SK-N-DZ (cell line): ENCODE measurements at regions not wholly inside any gene's neighbourhood (a gene's known extent, or its start where the extent isn't known, plus 50 kb on each side); places are given as distances from the start of the nearest gene placed in this dataset.

Source experiments
- DNase-seq: peaks from one replicate; pipeline ENCODE4 v3.0.0-alpha.2; 2015; ENCODE audit warnings: low spot score

DNA sequence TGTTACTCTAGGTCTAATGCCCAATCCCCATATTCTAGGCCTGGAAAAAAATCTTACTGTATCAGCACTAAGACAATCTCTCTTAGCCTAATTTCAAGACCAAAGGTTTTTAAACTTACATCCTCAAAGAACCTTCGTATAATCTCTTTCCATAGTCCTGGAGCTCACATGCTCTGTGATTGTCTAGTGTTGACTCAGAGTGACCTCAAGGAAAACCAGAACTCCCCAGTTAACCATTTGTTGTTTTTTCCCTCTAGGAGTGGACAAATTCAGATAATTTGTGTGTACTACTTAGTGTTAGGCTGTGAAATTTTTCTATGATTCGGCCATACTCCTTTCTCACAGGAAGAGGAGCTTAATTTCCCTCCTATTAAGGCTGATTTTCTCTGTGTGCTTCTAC, 536.1 kb downstream of the SLC4A3 start:
- DNase-seq: no peak

DNA sequence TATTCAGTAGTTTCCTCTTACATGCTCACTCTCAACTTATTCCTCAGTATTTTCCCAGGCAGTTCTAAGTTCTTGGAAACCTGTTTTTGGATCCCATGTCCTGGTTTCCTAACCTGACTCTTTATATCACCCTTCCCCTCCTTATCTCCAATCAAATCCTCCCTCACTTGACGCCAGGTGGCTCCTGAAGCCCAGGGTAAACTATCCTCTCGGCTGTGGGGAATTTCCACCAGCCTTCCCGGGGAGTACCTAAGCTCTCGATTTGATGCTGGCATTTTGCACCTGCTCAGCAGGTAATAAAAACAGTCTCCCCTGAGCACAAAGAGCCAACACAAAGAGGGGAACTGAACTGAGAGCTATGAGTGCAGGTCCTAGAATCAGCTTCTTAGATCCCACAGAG, 538.0 kb downstream of the SLC4A3 start:
- no peak for DNase-seq

DNA sequence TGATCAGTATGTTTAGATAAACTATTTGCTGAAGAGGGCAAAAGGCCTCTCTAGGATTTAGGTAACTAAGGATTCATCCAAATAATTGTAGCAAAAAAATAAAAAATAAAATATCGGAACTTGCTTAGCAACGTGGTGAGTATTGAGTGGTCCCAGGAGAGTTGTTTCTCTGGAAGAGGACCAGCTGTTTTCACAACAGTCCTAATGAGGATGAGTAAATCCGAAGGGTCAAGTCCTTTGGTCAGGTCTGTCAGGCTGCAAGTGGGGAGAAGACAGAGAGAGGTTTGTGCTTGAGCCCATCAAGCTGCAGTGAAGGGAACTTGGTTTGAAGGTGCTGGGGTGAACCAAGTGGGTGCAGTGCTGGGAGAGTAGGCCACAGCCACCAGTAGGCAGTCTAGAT, 539.2 kb downstream of the SLC4A3 start:
- DNase-seq: no peak

DNA sequence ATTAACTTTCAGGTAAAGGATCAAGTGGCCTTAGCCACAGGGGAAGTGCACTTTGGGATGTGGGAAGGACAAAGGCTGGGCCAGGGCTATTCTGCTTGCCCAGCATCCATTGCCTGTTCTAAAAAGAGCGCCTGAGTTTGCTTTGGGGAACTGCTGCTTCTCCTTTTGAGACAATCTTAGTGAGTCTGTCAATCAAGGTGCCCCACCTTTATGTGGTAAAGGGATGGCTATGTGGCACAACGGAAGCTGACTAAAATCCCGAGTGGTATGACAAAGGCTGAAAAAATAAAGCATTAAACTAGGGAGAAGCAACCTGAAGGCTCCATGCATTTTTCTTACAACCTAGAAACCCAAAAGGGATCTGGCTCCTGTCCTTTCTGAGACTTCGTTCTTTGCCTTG, 540.5 kb downstream of the SLC4A3 start:
- no peak for DNase-seq

DNA sequence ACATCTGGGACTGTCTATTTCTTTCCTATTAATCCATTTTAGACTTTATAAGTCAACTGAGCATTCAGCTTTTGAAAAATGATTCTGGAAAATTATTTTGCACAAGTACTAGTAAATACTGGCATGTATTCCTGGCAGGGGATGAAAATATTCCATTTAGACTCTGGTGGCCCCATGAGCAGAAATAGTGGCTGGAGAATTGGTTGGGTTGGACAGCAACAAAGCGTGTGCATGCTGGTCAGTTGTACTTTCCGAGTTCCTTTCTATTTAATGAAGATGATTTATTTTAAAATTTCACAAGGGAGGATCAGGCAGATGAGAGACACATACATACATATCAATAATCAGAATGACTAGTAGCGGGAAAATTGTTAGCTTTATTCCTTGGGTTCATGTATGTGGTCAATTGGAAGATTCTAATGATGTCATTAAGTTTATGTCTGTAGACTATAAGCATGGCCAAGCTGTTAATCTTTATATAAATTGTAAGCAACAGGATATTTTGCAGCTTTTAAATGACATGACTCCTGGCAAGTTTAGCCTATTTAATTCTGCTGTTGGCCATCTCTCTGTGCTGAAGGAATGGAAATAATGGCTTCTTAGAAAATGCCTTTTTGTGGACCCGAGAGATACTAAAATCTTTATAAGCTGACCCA, 541.6 kb downstream of the SLC4A3 start:
- DNase-seq: no peak

DNA sequence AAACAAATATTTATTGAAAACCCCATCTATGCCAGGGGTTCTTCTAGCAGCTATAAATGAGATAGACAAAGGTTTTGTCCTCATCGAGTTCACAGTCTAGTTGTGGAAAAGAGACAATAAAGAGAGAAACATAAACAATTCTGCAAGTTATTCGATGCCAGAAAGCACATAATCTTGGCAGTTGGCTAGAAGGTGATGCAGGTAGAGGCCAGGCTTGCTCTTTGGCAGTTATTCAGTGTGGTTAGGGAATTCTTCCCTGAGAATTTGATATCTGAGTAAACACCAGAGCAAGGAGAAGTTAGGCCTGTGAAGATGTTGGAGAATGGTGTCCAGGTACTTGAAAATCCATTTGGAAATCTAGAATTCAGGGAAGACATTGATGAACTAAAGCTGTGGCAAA, 547.4 kb downstream of the SLC4A3 start:
- DNase-seq: no peak

DNA sequence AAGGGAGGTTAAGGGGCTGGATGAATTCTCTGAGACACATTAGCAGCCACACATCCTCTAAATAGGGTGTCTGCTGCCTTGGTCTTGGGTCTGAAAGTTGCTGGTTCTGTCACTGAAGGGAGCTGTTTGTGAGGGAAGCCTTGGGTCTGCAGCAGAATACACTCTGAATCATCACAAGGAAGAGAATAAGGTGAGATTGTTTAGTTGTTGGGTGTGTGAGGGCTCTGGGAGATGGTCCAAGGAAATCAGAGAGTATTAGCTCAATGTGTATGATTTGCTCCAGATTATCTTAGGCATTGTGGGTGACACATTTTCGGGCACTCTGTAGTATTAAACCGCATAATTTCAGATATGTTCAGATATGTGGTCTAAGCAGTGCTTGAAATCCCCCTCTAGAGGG, 548.5 kb downstream of the SLC4A3 start:
- no peak for DNase-seq

DNA sequence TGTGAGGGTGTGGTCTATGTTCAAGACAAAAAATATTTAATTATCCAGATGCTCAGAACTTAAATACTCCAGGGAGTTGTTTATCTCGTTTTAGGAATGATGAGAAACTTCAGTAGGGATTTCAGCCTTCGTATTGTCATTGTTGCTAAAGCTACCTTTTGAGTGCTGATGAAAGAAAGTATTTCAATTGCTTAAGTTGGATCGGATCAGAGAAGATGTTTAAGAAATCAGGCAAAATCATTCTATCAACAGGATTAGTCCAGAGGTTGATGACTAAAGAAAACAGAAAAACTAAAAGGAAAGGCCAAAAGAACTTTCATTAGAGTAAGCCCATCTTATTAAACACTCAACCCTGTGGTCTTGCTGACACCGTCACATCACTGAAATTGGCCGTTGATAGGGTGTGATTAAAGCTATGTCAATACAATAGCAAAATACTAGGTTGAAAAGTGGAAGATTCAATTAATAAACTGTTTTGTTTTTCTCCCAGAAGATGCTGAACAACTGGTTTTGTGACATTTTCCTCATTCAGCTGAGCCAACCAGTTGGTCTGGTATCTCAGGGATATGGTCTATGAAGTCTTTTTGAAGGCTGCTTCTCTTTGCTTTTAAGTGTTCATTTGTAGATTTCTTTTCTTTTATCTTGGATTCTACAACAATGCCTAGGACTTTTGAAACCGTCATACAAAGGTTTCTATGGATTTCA, 551.7 kb downstream of the SLC4A3 start:
- DNase-seq: no peak

DNA sequence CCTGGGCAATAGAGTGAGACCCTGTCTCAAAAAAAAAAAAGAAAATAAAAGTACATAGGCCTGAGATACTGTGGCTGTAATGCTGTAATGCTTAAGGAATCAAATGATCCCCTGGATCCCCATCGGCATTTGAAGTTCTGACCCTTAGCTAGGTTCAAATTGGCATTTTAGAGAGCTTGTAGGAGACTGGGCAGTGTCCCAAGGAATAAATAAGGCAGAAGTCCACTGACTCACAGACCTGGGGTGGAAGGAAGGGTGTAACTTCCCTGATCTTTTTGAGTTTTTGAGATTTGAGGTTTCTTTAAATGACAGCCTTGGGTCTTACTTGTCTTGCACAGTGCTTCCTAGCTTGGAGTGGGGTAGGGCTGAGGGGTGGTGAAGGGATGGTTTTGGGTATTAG, 553.7 kb downstream of the SLC4A3 start:
- no peak for DNase-seq

DNA sequence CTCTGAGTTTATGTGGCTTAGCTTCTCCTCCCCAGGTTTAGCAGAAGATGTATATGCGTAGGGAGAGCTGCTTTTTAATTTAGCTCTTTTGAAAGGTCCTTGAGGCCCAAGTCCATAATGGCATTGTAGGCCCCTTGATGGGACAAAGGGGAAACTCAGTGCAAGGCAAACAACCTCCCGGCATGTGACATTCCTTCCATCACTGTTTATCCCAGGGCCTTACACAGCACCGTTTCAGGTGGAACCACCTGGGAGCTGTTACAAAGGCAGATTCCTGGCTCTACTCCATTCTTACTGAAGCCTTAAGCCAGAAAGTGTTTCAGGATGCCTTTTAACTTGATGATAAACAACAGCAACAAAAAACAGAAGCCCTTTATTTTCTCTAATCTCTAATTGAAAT, 555.4 kb downstream of the SLC4A3 start:
- no peak for DNase-seq

DNA sequence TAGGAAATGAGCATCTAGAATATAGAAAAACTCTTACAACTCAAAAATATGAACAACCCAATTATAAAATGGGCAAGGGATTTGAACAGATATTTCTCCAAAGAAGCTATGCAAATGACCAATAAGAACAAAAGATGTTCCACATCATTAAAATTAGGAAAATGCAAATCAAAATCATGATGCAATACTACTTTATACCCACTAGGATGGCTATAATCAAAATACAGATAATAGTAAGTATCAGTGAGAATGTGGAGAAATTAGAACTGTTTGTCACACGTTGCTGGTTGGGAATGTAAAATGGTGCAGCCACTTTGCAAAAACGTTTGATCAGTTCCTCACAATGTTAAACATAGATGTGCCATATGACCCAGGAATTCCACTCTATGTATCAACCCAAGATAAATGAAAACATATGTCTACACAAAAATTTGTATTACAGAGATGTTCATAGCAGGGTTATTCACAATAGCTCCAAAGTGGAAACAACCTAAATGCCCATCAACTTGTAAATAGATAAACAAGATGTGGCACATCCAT, 558.4 kb downstream of the SLC4A3 start:
- no peak for DNase-seq

DNA sequence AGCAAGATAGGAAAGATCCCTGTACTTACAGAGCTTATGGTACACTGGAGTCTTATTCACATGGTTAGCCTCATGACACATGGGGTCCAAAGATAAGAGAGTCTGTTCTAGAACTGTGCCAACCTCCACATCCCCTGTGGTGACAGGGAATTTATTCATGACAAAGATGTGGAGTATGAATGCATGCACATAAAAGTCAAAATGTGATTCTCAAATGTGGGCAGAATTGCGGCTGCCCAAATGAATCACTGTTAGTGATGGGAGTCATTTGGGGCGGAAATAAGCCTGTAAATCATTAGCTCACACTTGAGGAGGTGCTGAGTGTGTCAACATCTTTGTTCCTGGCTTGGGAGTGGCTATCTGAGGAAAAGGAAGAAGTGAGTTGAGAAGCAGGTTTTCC, 560.6 kb downstream of the SLC4A3 start:
- no peak for DNase-seq

DNA sequence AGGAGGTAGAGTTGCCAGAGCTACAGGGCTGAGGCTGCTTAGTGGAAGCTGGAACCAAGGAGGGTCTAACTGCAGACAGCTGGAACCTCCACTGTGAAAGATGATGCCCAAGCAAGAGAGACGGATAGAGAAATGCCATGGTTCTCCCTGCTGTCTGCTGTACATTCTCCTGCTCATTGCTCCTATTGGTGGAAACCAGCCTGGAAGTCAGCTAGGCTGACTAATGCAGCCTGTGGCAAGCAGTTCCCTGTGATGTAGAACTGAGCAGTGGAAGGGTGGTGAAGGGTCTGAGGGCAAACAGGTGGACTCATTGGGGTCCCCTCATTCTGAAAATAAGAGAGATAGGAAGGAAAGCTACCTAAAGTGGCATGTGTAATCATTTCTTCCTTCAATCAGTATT, 563.6 kb downstream of the SLC4A3 start:
- no peak for DNase-seq

DNA sequence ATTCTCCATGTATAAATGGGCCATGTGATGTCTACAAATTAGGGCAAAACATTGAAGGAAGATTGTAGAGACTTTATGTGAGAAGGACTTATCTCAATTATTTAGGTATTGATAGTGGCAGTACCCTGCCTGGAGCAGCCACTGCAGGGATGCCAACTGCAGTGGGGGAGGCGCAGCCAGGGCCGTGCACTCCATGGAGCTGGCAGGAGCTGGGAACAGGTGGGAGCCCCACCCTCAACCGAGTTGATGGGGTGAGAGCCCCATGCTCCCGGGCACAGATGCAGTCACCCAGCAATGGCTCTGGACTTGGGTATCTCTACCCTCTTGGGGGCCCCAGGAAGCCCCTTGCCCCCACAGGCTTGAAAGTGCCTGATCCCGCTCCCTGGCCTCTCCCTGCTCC, 564.3 kb downstream of the SLC4A3 start:
- DNase-seq: no peak

DNA sequence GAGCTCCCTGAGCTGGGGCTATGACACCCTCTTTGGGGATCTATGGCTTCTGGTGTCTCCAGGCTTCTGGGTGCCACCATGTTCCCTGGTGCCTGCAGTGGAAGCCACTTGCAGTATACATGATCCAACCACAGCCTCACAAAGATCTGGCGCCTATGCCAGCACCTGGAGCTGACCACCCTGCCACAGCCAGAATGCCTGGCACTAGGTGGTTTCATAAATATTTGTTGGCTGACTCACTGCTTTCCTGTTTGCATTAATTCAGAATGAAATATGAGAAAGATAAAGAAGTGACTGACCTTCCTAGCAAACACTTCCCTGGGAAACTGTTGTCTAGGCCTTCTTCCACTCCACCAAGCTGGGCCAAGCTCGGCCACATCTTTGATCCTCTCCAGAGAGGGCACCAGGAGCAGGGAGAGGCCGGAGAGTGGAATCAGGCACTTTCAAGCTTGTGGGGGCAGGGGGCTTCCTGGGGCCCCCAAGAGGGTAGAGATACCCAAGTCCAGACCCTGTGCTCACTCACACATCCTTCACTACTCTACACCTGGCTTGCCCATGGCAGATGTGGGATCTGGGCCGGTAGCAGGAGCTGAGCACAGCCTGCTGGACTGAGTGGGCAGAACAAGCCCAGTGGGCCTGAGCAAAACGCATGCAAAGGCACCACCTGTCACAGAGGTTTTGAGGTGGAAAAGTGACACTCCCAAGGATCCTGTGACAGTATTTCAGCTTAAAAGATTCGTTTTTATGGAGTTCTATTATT, 565.7 kb downstream of the SLC4A3 start:
- no peak for DNase-seq

DNA sequence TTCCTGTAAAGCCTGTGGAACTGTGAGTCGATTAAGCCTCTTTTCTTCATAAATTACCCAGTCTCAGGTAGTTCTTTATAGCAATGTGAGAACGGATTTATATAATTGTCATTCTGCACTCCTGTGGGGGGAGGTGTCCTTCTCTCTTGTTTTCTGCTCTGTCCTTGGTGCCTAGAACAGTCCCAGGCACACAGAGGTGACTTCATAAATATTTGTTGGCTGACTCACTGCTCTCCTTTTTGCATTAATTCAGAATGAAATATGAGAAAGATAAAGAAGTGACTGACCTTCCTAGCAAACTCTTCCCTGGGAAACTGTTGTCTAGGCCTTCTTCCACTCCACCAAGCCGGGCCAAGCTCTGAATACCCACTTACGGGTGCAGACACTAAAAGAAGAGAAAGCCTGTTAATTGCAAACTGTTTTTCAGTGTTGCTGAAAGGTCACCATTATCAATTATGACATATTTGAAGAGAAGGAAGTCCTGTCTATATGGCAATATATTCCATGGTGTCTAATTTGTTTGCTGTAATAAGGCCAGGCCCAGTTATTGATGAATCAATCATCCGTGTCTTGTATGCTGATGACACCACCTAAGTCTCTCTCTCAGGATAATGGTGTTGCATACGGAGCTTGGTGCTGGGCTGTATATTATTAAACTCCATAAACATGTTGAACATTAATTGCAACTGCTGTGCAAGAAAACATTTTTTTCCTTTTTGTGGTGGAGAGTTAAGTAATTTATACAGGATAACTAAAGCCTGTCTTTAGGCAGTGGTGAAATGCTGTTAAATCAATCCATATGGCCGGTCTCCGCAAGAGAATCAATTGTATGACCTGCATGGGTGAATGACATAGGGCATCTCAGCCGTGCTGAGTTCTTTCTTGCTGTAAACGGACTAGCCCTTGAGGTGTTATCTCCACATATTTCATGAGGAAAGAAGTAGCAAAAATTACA, 567.5 kb downstream of the SLC4A3 start:
- DNase-seq: no peak

DNA sequence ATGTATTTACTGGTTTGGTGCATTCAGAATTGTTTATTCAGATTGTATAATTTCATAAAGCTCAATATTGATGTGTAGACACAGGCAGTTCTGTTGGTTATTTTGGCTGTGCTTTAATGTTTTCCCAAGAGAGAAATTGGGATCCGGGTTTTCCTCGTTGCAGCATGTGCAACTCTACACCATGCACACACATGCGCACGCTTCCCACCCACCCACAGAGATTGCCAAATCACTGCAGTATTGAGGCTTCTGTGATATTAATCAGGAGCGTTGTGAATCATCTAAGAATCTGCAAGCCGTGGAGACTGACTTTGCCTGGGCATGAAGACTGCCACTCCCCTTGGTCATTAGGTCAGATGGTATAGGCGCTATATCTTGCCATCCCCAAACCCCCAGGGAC, 571.5 kb downstream of the SLC4A3 start:
- no peak for DNase-seq

DNA sequence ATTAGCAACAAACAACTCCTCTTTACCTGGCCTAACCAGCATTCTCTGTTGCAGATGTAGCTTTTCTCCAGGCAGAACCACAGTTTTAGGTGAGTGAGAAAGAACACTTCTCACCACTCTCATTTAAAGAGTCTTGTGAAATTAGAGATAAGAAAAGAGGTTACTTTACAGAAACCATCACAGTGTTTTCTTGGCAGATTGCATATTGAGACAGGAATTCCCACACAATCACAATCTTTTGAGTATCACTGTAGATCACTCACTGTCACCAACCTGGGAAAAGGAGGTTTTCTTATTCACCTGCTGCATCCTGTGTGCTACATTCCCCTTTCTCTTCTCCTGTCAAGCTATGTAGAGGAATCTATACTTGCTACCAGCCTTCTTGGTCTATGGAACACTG, 574.6 kb downstream of the SLC4A3 start:
- no peak for DNase-seq

DNA sequence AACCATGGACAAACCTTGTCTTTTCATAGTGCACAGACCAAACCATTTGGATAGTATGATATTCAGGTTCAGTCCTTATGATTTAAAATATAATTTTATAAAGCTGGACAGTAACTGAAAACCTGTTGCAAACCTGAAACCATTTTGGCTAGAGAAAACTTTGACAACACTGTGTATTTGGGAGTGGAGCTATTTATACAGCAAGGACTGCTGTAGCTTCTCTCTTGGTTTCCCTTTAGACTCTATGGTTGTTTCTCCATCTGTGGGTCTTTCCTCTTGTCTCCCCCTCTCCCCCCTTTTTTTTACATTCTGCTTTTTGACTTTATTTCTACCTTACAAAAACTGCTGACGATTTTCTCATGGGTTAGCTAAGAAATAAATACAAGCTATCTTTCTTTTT, 581.7 kb downstream of the SLC4A3 start:
- no peak for DNase-seq

DNA sequence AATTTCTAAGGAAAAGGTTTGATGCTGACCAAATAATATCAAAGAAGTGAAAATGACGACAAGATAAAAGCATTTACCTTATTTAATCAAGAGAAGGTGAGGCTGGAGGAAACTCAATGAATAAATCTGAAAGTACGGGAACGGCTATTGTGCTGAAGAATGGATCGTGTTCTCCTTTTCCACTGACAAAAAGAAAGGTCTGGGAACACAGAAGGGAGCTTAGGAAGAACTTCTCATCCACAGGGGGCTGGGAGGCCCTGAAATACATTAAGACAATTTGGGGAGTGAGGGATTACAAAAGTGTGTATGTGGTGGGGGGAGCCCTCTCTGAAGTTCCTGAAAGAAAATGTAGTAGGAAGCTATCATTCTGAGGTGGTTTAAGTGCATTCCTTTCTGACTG, 582.3 kb downstream of the SLC4A3 start:
- no peak for DNase-seq

DNA sequence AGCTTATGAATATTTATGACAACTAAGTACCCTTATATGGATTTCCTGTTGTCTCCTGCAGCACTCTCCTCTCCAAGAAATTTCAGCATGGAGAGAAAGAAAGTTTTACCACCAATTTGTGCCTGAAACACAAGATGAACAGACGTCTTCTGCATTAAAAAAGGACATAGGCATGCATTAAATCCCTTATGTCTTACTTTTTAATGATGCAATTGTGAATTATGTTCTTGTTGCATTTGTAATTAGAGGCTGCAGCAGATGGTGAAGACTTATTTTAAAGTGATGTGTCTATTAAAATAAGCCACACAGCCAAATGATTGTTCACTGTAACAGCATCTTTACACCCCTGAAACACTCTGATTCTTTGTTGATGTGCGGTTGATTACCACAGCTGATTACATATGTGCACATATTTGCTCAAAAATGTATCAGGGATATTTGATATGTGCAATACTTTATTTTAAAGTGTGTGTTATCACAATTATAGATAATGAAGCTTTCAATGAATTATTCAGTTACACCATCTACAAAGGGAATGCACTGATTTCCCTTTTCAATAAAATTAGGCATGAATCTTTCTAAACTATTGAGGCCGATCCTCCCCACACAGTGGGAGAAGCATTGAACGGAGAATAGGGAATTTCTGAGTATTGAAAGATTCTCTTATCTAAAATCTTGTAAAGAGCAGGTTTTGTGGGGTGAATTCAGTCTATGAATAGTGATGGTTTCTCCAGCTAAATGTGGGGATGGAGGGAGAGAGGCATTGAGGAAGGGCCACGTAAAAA, 585.1 kb downstream of the SLC4A3 start:
- DNase-seq: no peak
